ENCODE measurements at regions not wholly inside any gene's neighbourhood (a gene's known extent, or its start where the extent isn't known, plus 50 kb on each side); places are given as distances from the start of the nearest gene placed in this dataset.

DNA sequence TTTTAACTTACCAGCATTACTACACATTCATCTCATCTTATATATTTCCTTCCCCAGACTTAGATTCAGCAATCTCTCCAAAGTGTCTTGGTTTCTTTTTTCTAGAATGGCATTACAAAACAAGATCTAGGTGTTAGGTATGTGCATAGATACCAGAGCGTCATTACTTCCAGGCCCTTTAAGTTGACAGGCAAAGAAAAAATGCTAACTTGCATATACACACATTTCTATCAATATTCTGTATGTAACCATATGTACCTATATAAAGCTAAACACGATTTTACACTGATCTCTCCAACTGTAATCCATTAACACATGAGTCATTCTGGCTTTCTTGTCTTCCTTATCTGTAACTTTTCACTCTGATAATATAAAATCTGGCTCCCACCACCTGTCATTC is 503.8 kb upstream of the NRXN1 start:
- no peaks in the 10 kb centered on the region for H4K20me1 ChIP-seq (ENCODE audit: insufficient read depth)
- 21 to 35% methylated on average over 2 of the region's 2 CpGs for WGBS, 2 experiments (ENCODE audit: low coverage in 1 of 2, low lambda C conversion rate in 2 of 2, missing lambda C conversion rate in 2 of 2)
- no peaks in the 10 kb centered on the region for H3K4me1 ChIP-seq (ENCODE audit: insufficient read depth)
- H3K27ac ChIP-seq: no peak overlapping the region
- TF ChIP-seq EZH2phosphoT487 (IDR thresholded peaks at IDR 0.05; ENCODE audit: insufficient read depth, low read depth): no peak
- no peak for TF ChIP-seq EZH2 (IDR thresholded peaks at IDR 0.05; ENCODE audit: insufficient read depth, poor library complexity, severe bottlenecking)
- no peaks in the 10 kb centered on the region for H3F3A ChIP-seq (ENCODE audit: insufficient read depth)
- no peak overlapping the region for H3K9ac ChIP-seq
- no peaks in the 10 kb centered on the region for H3K27me3 ChIP-seq (replicated peaks; ENCODE audit: insufficient read depth)
- DNase-seq: no peak
- no peaks in the 10 kb centered on the region for H3K9me2 ChIP-seq (ENCODE audit: insufficient read depth)
- H3K9me3 ChIP-seq (ENCODE audit: low read depth): peaks cover 4% of the 10 kb centered on the region
- H3K36me3 ChIP-seq (ENCODE audit: low read depth): no peaks in the 10 kb centered on the region
- no peak overlapping the region for H3K4me3 ChIP-seq
- no peak overlapping the region for H3K4me2 ChIP-seq (ENCODE audit: unreplicated experiment)
- no peaks in the 10 kb centered on the region for H3K79me2 ChIP-seq (ENCODE audit: insufficient read depth)
- in situ Hi-C loops (cut with MboI): no loop called here
- no peak overlapping the region for H2AFZ ChIP-seq

DNA sequence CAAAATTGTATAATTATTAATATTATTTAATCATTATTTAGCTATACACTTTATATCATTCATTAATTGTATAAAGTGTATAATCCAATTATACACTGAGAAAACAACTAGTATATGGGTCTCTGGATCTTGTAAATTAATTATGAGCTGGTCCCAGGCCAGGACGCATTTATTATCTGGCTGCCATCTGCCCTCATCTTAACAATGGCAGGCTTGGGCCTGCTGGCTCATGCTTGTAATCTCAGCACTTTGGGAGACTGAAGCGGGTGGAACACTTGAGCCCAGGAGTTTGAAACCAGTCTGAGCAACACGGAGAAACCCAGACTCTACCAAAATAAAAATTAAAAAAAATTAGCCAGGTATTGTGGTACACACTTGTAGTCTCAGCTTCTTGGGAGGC is 502.2 kb upstream of the NRXN1 start:
- in situ Hi-C loops (cut with MboI): no loop called here
- no peak for TF ChIP-seq EZH2 (IDR thresholded peaks at IDR 0.05; ENCODE audit: insufficient read depth, poor library complexity, severe bottlenecking)
- TF ChIP-seq EZH2phosphoT487 (IDR thresholded peaks at IDR 0.05; ENCODE audit: insufficient read depth, low read depth): no peak
- Histone ChIP-seq H3K79me2 (ENCODE audit: insufficient read depth) (no peaks in the 10 kb centered on the region), H3K4me2 (ENCODE audit: unreplicated experiment) (no peak overlapping the region), H3F3A (ENCODE audit: insufficient read depth) (no peaks in the 10 kb centered on the region), H3K4me3 (no peak overlapping the region), H2AFZ (no peak overlapping the region), H3K27me3 (replicated peaks; ENCODE audit: insufficient read depth) (no peaks in the 10 kb centered on the region), H4K20me1 (ENCODE audit: insufficient read depth) (no peaks in the 10 kb centered on the region), H3K9me2 (ENCODE audit: insufficient read depth) (no peaks in the 10 kb centered on the region), H3K36me3 (ENCODE audit: low read depth) (no peaks in the 10 kb centered on the region), H3K9me3 (ENCODE audit: low read depth) (peaks cover 4% of the 10 kb centered on the region), H3K9ac (no peak overlapping the region), H3K27ac (no peak overlapping the region), H3K4me1 (ENCODE audit: insufficient read depth) (no peaks in the 10 kb centered on the region)
- DNase-seq: no peak
- WGBS, 2 experiments (ENCODE audit: low coverage in 1 of 2, low lambda C conversion rate in 2 of 2, missing lambda C conversion rate in 2 of 2): 45 to 55% methylated on average over 3 of the region's 3 CpGs

DNA sequence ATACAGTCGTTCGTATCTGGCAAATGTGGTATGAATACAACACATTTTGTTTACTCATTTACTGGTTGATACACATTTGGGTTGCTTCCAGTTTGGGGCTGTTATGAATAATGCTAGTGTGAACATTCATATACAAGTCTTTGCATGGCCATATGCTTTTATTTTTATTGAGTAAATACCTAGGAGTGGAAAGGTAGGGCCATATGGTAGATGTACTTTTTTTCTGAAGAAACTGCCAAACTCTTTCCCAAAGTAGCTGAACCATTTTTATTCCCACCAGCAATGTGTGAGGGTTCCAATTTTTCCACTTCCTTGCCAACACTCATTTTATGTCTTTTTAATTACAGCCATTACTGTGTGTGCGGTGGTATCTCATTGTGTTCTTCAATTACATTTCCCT is 496.2 kb upstream of the NRXN1 start:
- H3K4me1 ChIP-seq (ENCODE audit: insufficient read depth): no peaks in the 10 kb centered on the region
- H2AFZ ChIP-seq: no peak overlapping the region
- H3K4me2 ChIP-seq (ENCODE audit: unreplicated experiment): no peak overlapping the region
- no peak for DNase-seq
- H3K9ac ChIP-seq: no peak overlapping the region
- in situ Hi-C loops (cut with MboI): no loop called here
- H3K27me3 ChIP-seq (replicated peaks; ENCODE audit: insufficient read depth): no peaks in the 10 kb centered on the region
- H3F3A ChIP-seq (ENCODE audit: insufficient read depth): no peaks in the 10 kb centered on the region
- H3K9me3 ChIP-seq (ENCODE audit: low read depth): peaks cover 4% of the 10 kb centered on the region
- H4K20me1 ChIP-seq (ENCODE audit: insufficient read depth): no peaks in the 10 kb centered on the region
- H3K36me3 ChIP-seq (ENCODE audit: low read depth): no peaks in the 10 kb centered on the region
- H3K9me2 ChIP-seq (ENCODE audit: insufficient read depth): no peaks in the 10 kb centered on the region
- no peak for TF ChIP-seq EZH2phosphoT487 (IDR thresholded peaks at IDR 0.05; ENCODE audit: insufficient read depth, low read depth)
- H3K4me3 ChIP-seq: no peak overlapping the region
- WGBS, 2 experiments (ENCODE audit: low coverage in 1 of 2, low lambda C conversion rate in 2 of 2, missing lambda C conversion rate in 2 of 2): 42 to 48% methylated on average over 3 of the region's 3 CpGs
- no peak overlapping the region for H3K27ac ChIP-seq
- H3K79me2 ChIP-seq (ENCODE audit: insufficient read depth): no peaks in the 10 kb centered on the region

DNA sequence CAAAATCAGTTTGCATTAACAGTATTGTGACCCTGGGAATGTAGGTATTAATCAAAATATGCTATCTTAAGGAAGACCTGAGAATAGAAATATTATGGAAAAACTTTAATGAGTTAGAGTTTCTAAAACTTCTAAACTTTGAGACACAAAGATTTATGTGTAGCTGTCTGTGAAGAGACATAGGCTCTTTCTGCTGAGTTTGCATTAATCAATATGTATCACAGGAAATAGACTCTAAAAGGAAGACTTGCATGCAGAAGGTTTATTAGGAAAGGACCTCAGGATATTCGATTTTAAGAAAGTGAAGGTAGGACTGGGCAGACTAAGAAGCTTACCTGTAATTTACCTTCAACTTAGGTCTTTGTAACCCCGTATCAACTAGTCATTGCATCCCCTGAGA is 494.8 kb upstream of the NRXN1 start:
- Histone ChIP-seq H3K4me2 (ENCODE audit: unreplicated experiment) (no peak overlapping the region), H3K36me3 (ENCODE audit: low read depth) (no peaks in the 10 kb centered on the region), H3K9ac (no peak overlapping the region), H3K79me2 (ENCODE audit: insufficient read depth) (no peaks in the 10 kb centered on the region), H3K27me3 (replicated peaks; ENCODE audit: insufficient read depth) (no peaks in the 10 kb centered on the region), H3K9me3 (ENCODE audit: low read depth) (no peaks in the 10 kb centered on the region), H3K4me3 (no peak overlapping the region), H3K27ac (no peak overlapping the region), H3K4me1 (ENCODE audit: insufficient read depth) (no peaks in the 10 kb centered on the region), H4K20me1 (ENCODE audit: insufficient read depth) (no peaks in the 10 kb centered on the region), H3F3A (ENCODE audit: insufficient read depth) (no peaks in the 10 kb centered on the region), H3K9me2 (ENCODE audit: insufficient read depth) (no peaks in the 10 kb centered on the region), H2AFZ (no peak overlapping the region)
- no peak for TF ChIP-seq EZH2phosphoT487 (IDR thresholded peaks at IDR 0.05; ENCODE audit: insufficient read depth, low read depth)
- TF ChIP-seq EZH2 (IDR thresholded peaks at IDR 0.05; ENCODE audit: insufficient read depth, poor library complexity, severe bottlenecking): no peak
- no peak for DNase-seq
- whole genome bisulfite sequencing, 2 experiments (ENCODE audit: low coverage in 1 of 2, low lambda C conversion rate in 2 of 2, missing lambda C conversion rate in 2 of 2): 15 to 17% methylated on average over 2 of the region's 2 CpGs
- in situ Hi-C loops (cut with MboI): no loop called here

DNA sequence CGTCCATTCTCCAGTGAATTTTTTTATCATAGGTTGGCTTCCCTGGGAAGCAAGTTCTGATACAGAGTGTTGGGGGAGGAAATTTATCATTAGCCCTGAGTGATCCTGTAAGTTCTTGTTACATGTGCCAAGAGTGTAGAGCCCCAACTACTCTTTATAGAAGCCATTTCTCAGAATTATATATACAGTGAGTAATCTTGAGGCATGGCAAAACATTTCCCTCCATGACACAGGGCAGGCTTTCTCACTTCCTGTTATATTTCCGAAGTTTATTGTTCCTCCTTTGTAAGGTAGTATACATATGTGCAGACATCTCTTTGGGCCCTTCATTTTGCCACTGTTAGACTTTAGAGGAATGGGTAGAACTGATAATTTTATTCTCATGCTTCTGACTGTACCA is 484.7 kb upstream of the NRXN1 start:
- H2AFZ ChIP-seq: no peak overlapping the region
- no peaks in the 10 kb centered on the region for H3K27me3 ChIP-seq (replicated peaks; ENCODE audit: insufficient read depth)
- TF ChIP-seq EZH2phosphoT487 (IDR thresholded peaks at IDR 0.05; ENCODE audit: insufficient read depth, low read depth): no peak
- TF ChIP-seq EZH2 (IDR thresholded peaks at IDR 0.05; ENCODE audit: insufficient read depth, poor library complexity, severe bottlenecking): no peak

More for the DNA sequence above, 484.7 kb upstream of the NRXN1 start:
- Histone ChIP-seq H3K4me3 (no peak overlapping the region), H3K79me2 (ENCODE audit: insufficient read depth) (no peaks in the 10 kb centered on the region), H3K4me1 (ENCODE audit: insufficient read depth) (no peaks in the 10 kb centered on the region), H3K9ac (no peak overlapping the region), H3K27ac (no peak overlapping the region), H3K36me3 (ENCODE audit: low read depth) (no peaks in the 10 kb centered on the region), H3K4me2 (ENCODE audit: unreplicated experiment) (no peak overlapping the region), H3K9me2 (ENCODE audit: insufficient read depth) (no peaks in the 10 kb centered on the region), H3F3A (ENCODE audit: insufficient read depth) (no peaks in the 10 kb centered on the region), H3K9me3 (ENCODE audit: low read depth) (no peaks in the 10 kb centered on the region), H4K20me1 (ENCODE audit: insufficient read depth) (no peaks in the 10 kb centered on the region)
- WGBS, 2 experiments (ENCODE audit: low coverage in 1 of 2, low lambda C conversion rate in 2 of 2, missing lambda C conversion rate in 2 of 2): 8 to 22% methylated on average over 2 of the region's 2 CpGs
- in situ Hi-C loops (cut with MboI): no loop called here
- no peak for DNase-seq

Measured in GM23248 (cell line).